ENCODE measurements at regions not wholly inside any gene's neighbourhood (a gene's known extent, or its start where the extent isn't known, plus 50 kb on each side); places are given as distances from the start of the nearest gene placed in this dataset.

- POLR2A ChIA-PET: no interaction called here
- peaks cover 5% of the 10 kb centered on the region; the same call in 1 of the 3 replicates for H3K4me1 ChIP-seq
- no peak overlapping the region for H3K4me3 ChIP-seq
- DNase-seq (ENCODE audit: low read depth in 1 of 2, low spot score in 1 of 2) (no peak), FAIRE-seq (no peak), ATAC-seq (no peak)
- no peak overlapping the region for H3K27ac ChIP-seq
- H3K9me3 ChIP-seq: no peaks in the 10 kb centered on the region
- H3K4me2 ChIP-seq: no peak overlapping the region
- CTCF ChIA-PET: no interaction called here
- TF ChIP-seq SMC3 (IDR thresholded peaks at IDR 0.05) (no peak), EHMT2 (IDR thresholded peaks at IDR 0.05; ENCODE audit: low read depth) (no peak), KDM1A (IDR thresholded peaks at IDR 0.05; ENCODE audit: low read depth) (no peak), CBX8 (IDR thresholded peaks at IDR 0.05) (no peak), KDM5A (IDR thresholded peaks at IDR 0.05) (no peak), PBX3 (IDR thresholded peaks at IDR 0.05) (no peak), MYC (IDR thresholded peaks at IDR 0.05; ENCODE audit: borderline replicate concordance, low read length) (no peak), REST (IDR thresholded peaks at IDR 0.05) (no peak), BCL3 (IDR thresholded peaks at IDR 0.05) (no peak), POLR2AphosphoS2 (conservative IDR thresholded peaks at IDR 0.05; ENCODE audit: low read length) (no peak), ZC3H11A (IDR thresholded peaks at IDR 0.05) (no peak), FOXS1 (CRISPR knock-in tag; IDR thresholded peaks at IDR 0.05) (no peak), USF2 (IDR thresholded peaks at IDR 0.05) (no peak), CHD2 (IDR thresholded peaks at IDR 0.05; ENCODE audit: low read length, partially characterized antibody) (no peak), RFX5 (IDR thresholded peaks at IDR 0.05) (no peak)
These were observed 124.3 kb downstream of the BBS10 start for GRCh38 chr12:76223869-76224268.

- FAIRE-seq (no peak), DNase-seq (ENCODE audit: low read depth in 1 of 2, low spot score in 1 of 2) (no peak), ATAC-seq (no peak)
- Histone ChIP-seq H3K27ac (no peak overlapping the region), H3K4me3 (no peak overlapping the region), H3K4me1 (peaks cover 5% of the 10 kb centered on the region; the same call in 1 of the 3 replicates), H3K9me3 (no peaks in the 10 kb centered on the region), H3K4me2 (no peak overlapping the region)
- TF ChIP-seq KDM5A (IDR thresholded peaks at IDR 0.05) (no peak), PBX3 (IDR thresholded peaks at IDR 0.05) (no peak), NR3C1 (IDR thresholded peaks at IDR 0.05) (no peak), ZFP36 (IDR thresholded peaks at IDR 0.05; ENCODE audit: borderline replicate concordance, partially characterized antibody) (no peak), CBX2 (IDR thresholded peaks at IDR 0.05; ENCODE audit: borderline replicate concordance, low read depth) (no peak)
- ChIA-PET POLR2A (no interaction called here), CTCF (no interaction called here)
- 46% methylated on average over 1 of the region's 1 CpG for WGBS (ENCODE audit: missing lambda C conversion rate)
These were observed 127.2 kb downstream of the BBS10 start for GRCh38 chr12:76220980-76221379.
